ENCODE measurements at regions not wholly inside any gene's neighbourhood (a gene's known extent, or its start where the extent isn't known, plus 50 kb on each side); places are given as distances from the start of the nearest gene placed in this dataset.

DNA sequence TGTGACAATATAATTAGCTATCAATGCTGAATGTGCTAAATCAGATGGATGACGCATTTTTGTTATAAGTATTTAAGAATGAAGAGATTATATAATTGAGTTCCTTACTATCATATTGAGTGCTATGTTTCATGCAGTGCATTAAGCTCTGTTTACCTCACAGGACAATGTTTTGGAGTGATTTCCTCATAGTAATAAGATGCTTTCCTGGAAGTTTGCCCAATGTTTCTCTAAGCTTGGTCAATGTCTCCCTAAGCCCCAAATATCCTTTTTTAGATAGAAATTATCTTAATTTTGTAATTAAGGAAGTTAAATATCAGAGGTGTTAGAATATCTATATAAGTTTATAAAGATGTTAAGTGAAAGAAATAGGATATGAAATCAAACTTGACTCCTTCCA, 489.6 kb downstream of the MMUT start:
- TF ChIP-seq OSR1 (CRISPR knock-in tag; IDR thresholded peaks at IDR 0.05) (no peak), ZFP30 (CRISPR knock-in tag; IDR thresholded peaks at IDR 0.05) (no peak), ZFP3 (CRISPR knock-in tag; IDR thresholded peaks at IDR 0.05) (no peak), ZNF565 (CRISPR knock-in tag; conservative IDR thresholded peaks at IDR 0.05; ENCODE audit: low read depth) (no peak), ISL1 (CRISPR knock-in tag; IDR thresholded peaks at IDR 0.05) (no peak), ZNF8 (CRISPR knock-in tag; IDR thresholded peaks at IDR 0.05) (no peak), RARB (CRISPR knock-in tag; IDR thresholded peaks at IDR 0.05) (no peak), ARNTL (CRISPR knock-in tag; IDR thresholded peaks at IDR 0.05; ENCODE audit: borderline replicate concordance, low read depth) (no peak), TCF4 (CRISPR knock-in tag; IDR thresholded peaks at IDR 0.05; ENCODE audit: borderline replicate concordance) (no peak)
- TF ChIP-seq, protein P1, sequence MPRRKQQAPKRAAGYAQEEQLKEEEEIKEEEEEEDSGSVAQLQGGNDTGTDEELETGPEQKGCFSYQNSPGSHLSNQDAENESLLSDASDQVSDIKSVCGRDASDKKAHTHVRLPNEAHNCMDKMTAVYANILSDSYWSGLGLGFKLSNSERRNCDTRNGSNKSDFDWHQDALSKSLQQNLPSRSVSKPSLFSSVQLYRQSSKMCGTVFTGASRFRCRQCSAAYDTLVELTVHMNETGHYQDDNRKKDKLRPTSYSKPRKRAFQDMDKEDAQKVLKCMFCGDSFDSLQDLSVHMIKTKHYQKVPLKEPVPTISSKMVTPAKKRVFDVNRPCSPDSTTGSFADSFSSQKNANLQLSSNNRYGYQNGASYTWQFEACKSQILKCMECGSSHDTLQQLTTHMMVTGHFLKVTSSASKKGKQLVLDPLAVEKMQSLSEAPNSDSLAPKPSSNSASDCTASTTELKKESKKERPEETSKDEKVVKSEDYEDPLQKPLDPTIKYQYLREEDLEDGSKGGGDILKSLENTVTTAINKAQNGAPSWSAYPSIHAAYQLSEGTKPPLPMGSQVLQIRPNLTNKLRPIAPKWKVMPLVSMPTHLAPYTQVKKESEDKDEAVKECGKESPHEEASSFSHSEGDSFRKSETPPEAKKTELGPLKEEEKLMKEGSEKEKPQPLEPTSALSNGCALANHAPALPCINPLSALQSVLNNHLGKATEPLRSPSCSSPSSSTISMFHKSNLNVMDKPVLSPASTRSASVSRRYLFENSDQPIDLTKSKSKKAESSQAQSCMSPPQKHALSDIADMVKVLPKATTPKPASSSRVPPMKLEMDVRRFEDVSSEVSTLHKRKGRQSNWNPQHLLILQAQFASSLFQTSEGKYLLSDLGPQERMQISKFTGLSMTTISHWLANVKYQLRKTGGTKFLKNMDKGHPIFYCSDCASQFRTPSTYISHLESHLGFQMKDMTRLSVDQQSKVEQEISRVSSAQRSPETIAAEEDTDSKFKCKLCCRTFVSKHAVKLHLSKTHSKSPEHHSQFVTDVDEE (CRISPR knock-in tag; IDR thresholded peaks at IDR 0.05) = no peak
- TF ChIP-seq, protein P2, sequence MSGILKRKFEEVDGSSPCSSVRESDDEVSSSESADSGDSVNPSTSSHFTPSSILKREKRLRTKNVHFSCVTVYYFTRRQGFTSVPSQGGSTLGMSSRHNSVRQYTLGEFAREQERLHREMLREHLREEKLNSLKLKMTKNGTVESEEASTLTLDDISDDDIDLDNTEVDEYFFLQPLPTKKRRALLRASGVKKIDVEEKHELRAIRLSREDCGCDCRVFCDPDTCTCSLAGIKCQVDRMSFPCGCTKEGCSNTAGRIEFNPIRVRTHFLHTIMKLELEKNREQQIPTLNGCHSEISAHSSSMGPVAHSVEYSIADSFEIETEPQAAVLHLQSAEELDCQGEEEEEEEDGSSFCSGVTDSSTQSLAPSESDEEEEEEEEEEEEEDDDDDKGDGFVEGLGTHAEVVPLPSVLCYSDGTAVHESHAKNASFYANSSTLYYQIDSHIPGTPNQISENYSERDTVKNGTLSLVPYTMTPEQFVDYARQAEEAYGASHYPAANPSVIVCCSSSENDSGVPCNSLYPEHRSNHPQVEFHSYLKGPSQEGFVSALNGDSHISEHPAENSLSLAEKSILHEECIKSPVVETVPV (CRISPR knock-in tag; IDR thresholded peaks at IDR 0.05) = no peak
- TF ChIP-seq, protein P3, sequence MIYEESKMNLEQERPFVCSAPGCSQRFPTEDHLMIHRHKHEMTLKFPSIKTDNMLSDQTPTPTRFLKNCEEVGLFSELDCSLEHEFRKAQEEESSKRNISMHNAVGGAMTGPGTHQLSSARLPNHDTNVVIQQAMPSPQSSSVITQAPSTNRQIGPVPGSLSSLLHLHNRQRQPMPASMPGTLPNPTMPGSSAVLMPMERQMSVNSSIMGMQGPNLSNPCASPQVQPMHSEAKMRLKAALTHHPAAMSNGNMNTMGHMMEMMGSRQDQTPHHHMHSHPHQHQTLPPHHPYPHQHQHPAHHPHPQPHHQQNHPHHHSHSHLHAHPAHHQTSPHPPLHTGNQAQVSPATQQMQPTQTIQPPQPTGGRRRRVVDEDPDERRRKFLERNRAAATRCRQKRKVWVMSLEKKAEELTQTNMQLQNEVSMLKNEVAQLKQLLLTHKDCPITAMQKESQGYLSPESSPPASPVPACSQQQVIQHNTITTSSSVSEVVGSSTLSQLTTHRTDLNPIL (CRISPR knock-in tag; IDR thresholded peaks at IDR 0.05; ENCODE audit: low read depth) = no peak
- TF ChIP-seq, protein P4, sequence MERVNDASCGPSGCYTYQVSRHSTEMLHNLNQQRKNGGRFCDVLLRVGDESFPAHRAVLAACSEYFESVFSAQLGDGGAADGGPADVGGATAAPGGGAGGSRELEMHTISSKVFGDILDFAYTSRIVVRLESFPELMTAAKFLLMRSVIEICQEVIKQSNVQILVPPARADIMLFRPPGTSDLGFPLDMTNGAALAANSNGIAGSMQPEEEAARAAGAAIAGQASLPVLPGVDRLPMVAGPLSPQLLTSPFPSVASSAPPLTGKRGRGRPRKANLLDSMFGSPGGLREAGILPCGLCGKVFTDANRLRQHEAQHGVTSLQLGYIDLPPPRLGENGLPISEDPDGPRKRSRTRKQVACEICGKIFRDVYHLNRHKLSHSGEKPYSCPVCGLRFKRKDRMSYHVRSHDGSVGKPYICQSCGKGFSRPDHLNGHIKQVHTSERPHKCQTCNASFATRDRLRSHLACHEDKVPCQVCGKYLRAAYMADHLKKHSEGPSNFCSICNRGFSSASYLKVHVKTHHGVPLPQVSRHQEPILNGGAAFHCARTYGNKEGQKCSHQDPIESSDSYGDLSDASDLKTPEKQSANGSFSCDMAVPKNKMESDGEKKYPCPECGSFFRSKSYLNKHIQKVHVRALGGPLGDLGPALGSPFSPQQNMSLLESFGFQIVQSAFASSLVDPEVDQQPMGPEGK (CRISPR knock-in tag; IDR thresholded peaks at IDR 0.05; ENCODE audit: borderline replicate concordance) = no peak

Data from SK-N-SH treated with all-trans-retinoic acid at 6 μM for 48 hours (cell line).